Tibial nerve (tissue), 4 donors: ENCODE measurements at regions not wholly inside any gene's neighbourhood (a gene's known extent, or its start where the extent isn't known, plus 50 kb on each side); places are given as distances from the start of the nearest gene placed in this dataset.

Source experiments
- DNase-seq, 2 donors: peaks; one replicate each; pipeline ENCODE4 v3.0.0-alpha.2; 2019; ENCODE audit warnings: low spot score in 2 of 2
- H3K27ac ChIP-seq, 4 donors: fragments of 200-600 bp; sonication (generic) in 3 of 4; one replicate each; pipeline ENCODE4 v1.5.1; 2017 to 2019; ENCODE audit warnings: mild to moderate bottlenecking in 1 of 4
- H3K27me3 ChIP-seq, 2 donors: fragments of 200-600 bp; sonication (generic) in 1 of 2; one replicate each; pipeline versions ENCODE4 v1.5.1 to v1.6.0; 2017 to 2019
- H3K36me3 ChIP-seq, 3 donors: fragments of 200-600 bp; sonication (generic); one replicate each; pipeline ENCODE4 v1.5.1; 2018 to 2019
- H3K4me1 ChIP-seq, 4 donors: fragments of 200-600 bp; sonication (generic) in 3 of 4; one replicate each; pipeline ENCODE4 v1.5.1; 2017 to 2019
- H3K4me3 ChIP-seq, 4 donors: fragments of 200-600 bp; sonication (generic) in 3 of 4; one replicate each; pipeline ENCODE4 v1.5.1; 2017 to 2019; ENCODE audit warnings: mild to moderate bottlenecking in 1 of 4, moderate library complexity in 1 of 4
- H3K9me3 ChIP-seq, 4 donors: fragments of 200-600 bp; sonication (generic) in 3 of 4; one replicate each; pipeline ENCODE4 v1.5.1; 2017 to 2019
- CTCF ChIP-seq, 5 experiments: fragments of 200-600 bp in 3 of 5; fragments of 450-650 bp in 2 of 5; sonication (generic) in 3 of 5; IDR thresholded peaks; one replicate each; pipeline ENCODE4 v1.5.1; 2016 to 2019; ENCODE audit warnings: antibody characterized with exemption in 5 of 5, mild to moderate bottlenecking in 3 of 5, moderate library complexity in 2 of 5
- EP300 ChIP-seq, 2 donors: sonication (generic); formaldehyde crosslinking; IDR thresholded peaks; one replicate each; pipeline ENCODE4 v1.6.1; 2017; ENCODE audit warnings: antibody characterized with exemption in 2 of 2, mild to moderate bottlenecking in 1 of 2
- POLR2A ChIP-seq, 2 donors: fragments of 450-650 bp; IDR thresholded peaks; one replicate each; pipeline ENCODE4 v1.6.1; 2017; ENCODE audit warnings: antibody characterized with exemption in 2 of 2, mild to moderate bottlenecking in 2 of 2, moderate library complexity in 2 of 2
- WGBS, 2 donors: methylation state at CpG; one replicate each; pipeline ENCODE4 v1.1.5; 2018; 5-methylcytosine and 5-hydroxymethylcytosine counted together

GRCh38 chr15:60254416-60254815, 143.4 kb downstream of the ANXA2 start:
- no peak for DNase-seq
- no peaks in the 10 kb centered on the region for H3K9me3 ChIP-seq
- H3K36me3 ChIP-seq: no peaks in the 10 kb centered on the region
- no peaks in the 10 kb centered on the region for H3K27me3 ChIP-seq
- H3K27ac ChIP-seq: no peak overlapping the region
- no peak overlapping the region for H3K4me3 ChIP-seq
- WGBS, 2 donors: 0 to 79% methylated on average over 1 of the region's 1 CpG
- TF ChIP-seq POLR2A (IDR thresholded peaks at IDR 0.05) (no peak), CTCF (IDR thresholded peaks at IDR 0.05) (no peak), EP300 (IDR thresholded peaks at IDR 0.05) (no peak)
- no peaks in the 10 kb centered on the region for H3K4me1 ChIP-seq

- TF ChIP-seq POLR2A (IDR thresholded peaks at IDR 0.05) (no peak), CTCF (IDR thresholded peaks at IDR 0.05) (no peak), EP300 (IDR thresholded peaks at IDR 0.05) (peak in 1 of 2 donors; percentile 43)
- 46 to 51% methylated on average over 2 of the region's 2 CpGs for WGBS, 2 donors
- no peaks in the 10 kb centered on the region for H3K36me3 ChIP-seq
- no peak overlapping the region for H3K4me3 ChIP-seq
- no peaks in the 10 kb centered on the region for H3K9me3 ChIP-seq
- no peaks in the 10 kb centered on the region for H3K4me1 ChIP-seq
- H3K27me3 ChIP-seq: no peaks in the 10 kb centered on the region
- DNase-seq: peak in 1 of 2 donors; percentile 8
- H3K27ac ChIP-seq: no peak overlapping the region
Observed at GRCh38 chr15:60255390-60255789, 142.4 kb downstream of the ANXA2 start.

GRCh38 chr15:60257591-60258159, 140.1 kb downstream of the ANXA2 start:
- Histone ChIP-seq H3K4me1 (no peaks in the 10 kb centered on the region), H3K9me3 (no peaks in the 10 kb centered on the region), H3K36me3 (no peaks in the 10 kb centered on the region), H3K4me3 (no peak overlapping the region), H3K27ac (no peak overlapping the region), H3K27me3 (no peaks in the 10 kb centered on the region)
- TF ChIP-seq POLR2A (IDR thresholded peaks at IDR 0.05): no peak
- no peak for TF ChIP-seq CTCF (IDR thresholded peaks at IDR 0.05)
- no peak for TF ChIP-seq EP300 (IDR thresholded peaks at IDR 0.05)
- DNase-seq: no peak
- 75 to 77% methylated on average over 5 of the region's 5 CpGs for WGBS, 2 donors

GRCh38 chr15:60259469-60259868, 138.3 kb downstream of the ANXA2 start:
- H3K36me3 ChIP-seq: no peaks in the 10 kb centered on the region
- TF ChIP-seq CTCF (IDR thresholded peaks at IDR 0.05) (no peak), POLR2A (IDR thresholded peaks at IDR 0.05) (no peak), EP300 (IDR thresholded peaks at IDR 0.05) (no peak)
- WGBS, 2 donors: 88 to 90% methylated on average over 1 of the region's 1 CpG
- no peak for DNase-seq
- H3K27me3 ChIP-seq: peaks cover 0 to 3% of the 10 kb centered on the region in 2 donors
- H3K9me3 ChIP-seq: no peaks in the 10 kb centered on the region
- no peaks in the 10 kb centered on the region for H3K4me1 ChIP-seq
- no peak overlapping the region for H3K27ac ChIP-seq
- H3K4me3 ChIP-seq: no peak overlapping the region

- Histone ChIP-seq H3K4me1 (no peaks in the 10 kb centered on the region), H3K36me3 (no peaks in the 10 kb centered on the region), H3K4me3 (no peak overlapping the region), H3K27me3 (peaks cover 0 to 7% of the 10 kb centered on the region in 2 donors), H3K27ac (no peak overlapping the region), H3K9me3 (no peaks in the 10 kb centered on the region)
- DNase-seq: no peak
- TF ChIP-seq POLR2A (IDR thresholded peaks at IDR 0.05) (no peak), CTCF (IDR thresholded peaks at IDR 0.05) (no peak), EP300 (IDR thresholded peaks at IDR 0.05) (no peak)
- 72 to 75% methylated on average over 4 of the region's 4 CpGs for WGBS, 2 donors
Observed at GRCh38 chr15:60264088-60264487, 133.7 kb downstream of the ANXA2 start.
